RCC 7860 (cell line): ENCODE measurements at regions not wholly inside any gene's neighbourhood (a gene's known extent, or its start where the extent isn't known, plus 50 kb on each side); places are given as distances from the start of the nearest gene placed in this dataset.

Source experiments
- DNase-seq: peaks from one replicate; pipeline ENCODE4 v3.0.0-alpha.2; 2015; ENCODE audit warnings: low spot score
- FAIRE-seq: peaks from 2 replicates; lab custom pipeline; 2012; peaks lifted over from hg19 to GRCh38; lab: Jason Lieb, UNC

DNA sequence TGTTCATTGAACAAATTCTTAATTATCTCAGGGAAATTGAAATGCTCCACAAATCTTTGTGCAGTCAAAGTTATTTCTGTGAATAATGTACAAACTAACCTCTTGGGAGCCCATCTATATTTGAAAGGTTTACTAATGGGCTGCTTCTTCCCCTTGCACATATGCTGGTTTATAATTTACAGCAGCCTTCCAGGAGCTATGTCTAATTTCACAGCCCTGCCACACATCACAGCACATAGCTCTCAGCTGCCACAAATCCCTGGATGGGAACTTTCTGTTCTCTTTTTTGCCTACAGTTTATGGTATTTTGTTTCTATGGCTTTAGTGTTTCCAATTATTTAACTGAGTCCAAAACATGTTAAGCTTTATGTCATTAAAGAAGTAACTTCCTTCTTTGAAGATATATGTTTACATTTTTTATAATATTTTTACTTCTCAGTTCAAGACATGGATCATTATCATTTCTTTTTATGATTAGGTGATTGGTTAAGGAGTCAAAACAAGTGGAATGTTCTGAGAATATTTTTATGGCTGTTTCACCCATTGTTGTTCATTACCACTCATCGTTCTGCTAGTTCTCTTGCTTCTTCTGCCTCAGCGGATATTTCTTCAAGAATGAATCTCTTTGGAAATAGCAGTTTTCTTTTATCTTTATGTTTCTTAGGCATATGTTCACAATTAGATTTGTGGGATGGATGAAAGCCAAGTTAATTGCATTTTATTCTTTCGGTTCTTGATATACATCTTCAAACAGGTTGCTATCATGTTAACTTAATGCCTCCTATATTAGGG lies 475.6 kb upstream of the MIS18BP1 start:
- DNase-seq (no peak), FAIRE-seq (no peak)

DNA sequence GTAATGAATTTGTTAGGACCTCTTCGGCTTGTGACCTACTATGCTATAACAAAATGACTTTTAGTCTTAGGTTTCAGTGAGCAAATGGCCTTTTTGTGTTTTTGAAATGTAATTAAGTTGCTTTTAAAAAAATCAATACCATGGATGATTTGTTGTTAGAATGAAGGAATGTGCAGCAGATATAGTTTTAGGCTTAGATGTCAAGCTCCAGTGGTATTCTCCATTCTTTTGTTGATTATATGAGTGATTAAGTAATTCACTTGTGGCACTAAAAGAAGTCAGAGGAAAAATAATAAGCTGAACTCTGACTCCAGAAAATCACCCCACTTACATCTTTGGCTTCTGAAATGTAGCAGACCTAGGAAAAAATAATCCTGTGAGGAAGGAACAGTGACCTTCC lies 474.1 kb upstream of the MIS18BP1 start:
- FAIRE-seq = no peak

DNA sequence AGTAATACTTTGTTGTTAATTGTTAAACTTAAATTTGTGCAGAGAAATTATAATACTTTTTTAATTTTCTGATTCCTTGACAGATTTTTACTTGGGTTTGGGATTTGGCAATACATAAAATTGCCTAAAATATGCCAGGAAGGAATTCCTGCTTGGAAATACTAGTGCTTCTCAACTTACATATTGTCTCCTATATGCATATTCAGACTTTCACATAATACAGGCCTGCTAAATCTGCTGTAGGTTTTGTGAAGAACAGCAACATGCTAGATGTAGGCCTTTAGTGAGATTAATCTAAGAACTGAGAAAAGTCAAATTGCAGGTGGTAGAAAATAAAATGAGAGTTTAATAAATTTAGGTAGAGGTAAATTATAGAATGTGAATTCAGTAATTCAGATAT lies 468.5 kb upstream of the MIS18BP1 start:
- no peak for DNase-seq

More for the DNA sequence above, 474.1 kb upstream of the MIS18BP1 start:
- DNase-seq = no peak

DNA sequence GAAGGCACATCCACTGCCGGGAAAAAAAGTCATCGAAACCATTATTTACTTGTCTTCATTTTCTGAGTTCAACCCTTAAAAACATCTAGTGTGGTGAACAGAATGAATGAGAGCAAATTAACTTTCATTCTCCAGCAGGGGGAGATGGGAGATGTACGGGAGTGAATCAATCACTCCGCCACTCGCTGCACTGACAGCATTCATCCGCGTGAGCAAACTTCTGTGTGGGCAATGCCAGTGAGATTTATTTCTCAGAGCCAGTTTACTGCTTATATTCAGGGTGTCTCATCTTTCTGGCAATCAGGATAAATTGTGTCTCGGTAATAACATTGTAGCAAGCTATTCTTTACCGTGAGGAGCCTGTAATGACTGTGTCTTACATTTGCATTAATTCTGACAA lies 463.6 kb upstream of the MIS18BP1 start:
- no peak for DNase-seq
- FAIRE-seq = no peak

More for the DNA sequence above, 468.5 kb upstream of the MIS18BP1 start:
- FAIRE-seq = no peak

DNA sequence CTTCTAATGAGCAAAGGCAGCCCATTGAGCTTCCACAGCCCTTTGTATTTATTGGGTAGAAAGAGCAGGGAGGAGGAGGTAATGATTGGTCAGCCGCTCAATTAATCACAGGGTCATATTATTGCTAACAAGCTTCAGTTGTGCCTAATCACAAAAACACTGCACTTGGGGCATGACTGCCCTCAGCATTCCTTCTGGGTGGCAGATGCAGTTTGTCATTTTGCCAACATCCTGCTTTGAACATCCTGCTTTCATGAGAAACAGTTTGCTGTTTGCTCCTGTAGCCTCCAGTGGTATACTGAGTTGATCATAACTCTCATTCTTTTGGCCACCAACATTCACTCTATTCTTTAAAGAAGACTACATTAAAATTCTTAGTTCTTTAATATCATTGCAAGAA lies 462.9 kb upstream of the MIS18BP1 start:
- no peak for FAIRE-seq
- DNase-seq = no peak

DNA sequence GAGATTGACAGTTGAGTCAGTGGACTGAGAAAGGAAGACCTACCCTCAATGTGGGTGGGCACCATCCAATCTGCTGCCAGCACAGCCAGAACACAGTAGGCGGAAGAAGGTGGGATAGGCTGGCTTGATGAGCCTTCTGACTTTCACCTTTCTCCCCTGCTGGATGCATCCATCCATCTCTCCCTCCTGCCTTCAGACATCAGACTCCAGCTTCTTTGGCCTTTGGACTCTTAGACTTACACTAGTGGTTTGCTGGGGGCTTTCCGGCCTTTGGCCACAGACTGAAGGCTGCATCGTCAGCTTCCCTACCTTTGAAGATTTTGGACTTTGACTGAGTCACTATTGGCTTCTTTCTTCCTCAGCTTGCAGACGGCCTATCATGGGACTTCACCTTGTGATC lies 456.5 kb upstream of the MIS18BP1 start:
- DNase-seq (no peak), FAIRE-seq (no peak)

DNA sequence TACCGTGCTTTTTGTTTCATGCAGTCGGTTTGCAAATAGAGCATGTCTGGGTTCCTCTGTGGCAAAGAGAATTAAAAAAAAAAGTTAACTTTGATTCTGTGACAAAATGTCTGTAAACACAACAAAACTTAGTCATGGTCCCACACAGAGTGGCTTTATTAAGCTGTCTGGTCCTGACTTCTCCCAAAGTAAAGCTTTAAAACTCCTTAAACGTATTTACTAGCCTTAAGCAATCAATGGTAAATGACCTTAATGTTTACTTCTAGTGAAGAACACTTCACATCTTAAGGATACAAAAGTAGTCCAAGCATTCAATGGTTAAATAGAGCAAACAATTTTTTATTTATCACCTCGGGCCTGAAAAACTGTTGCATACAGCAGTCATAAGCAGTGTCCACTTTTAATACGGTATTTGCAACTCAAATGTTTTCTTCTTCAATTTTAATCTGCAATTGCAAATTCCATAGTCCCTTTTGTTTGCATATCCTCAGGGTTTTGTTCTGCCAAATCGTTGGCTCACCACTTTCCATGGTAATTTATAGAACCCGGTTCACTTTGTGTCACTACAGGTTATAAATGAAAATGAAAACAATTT lies 453.0 kb upstream of the MIS18BP1 start:
- FAIRE-seq = no peak

DNA sequence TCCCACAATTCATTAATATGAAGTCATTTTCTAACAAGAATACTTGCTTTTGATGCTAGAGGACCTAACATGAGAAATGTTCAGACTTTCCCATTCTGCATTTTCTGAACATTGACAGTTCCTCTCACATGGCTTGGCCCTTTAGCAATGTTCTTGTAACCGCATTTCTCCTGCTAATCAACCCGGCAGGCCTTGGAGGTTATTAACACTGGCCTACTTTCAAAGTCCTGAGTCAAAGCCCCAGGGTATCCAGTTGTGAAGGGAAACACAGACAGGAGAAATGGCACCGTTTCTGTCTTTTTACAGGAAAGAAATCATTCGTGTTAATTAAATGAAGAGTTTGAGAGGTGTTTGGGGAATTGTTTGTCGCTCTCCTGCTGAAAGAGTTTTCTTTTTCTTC lies 446.5 kb upstream of the MIS18BP1 start:
- FAIRE-seq = no peak
- DNase-seq = no peak

More for the DNA sequence above, 453.0 kb upstream of the MIS18BP1 start:
- DNase-seq = no peak

DNA sequence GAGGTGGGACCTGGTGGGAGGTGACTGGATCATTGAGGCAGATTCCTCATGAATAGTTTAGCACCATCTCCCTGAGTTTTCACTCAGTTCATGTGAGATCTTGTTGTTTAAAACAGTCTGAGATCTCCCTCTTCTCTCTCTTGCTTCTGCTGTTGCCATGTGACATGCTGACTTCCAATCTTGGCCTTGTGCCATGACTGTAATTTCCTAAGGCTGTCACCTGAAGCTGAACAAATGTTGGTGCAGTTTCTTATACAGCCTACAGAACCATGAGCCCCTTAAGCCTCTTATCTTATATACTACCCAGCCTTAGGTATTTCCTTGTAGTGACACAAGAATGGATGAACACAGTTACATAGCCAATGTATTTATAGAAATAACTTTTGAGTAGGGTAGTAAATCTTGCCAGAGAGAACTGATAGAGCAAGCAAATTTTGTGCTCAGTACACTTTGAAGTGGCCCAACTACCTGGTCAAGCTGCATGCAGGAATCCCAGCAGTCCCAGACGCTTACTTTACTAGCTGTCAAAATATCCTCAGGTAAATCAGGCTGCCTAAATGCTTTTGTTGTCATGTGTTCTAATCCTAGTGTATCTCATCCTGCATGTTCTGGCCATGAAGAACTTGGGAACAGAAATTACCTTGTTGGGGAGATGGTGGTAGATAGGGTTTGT lies 445.6 kb upstream of the MIS18BP1 start:
- DNase-seq = no peak
- FAIRE-seq = no peak

DNA sequence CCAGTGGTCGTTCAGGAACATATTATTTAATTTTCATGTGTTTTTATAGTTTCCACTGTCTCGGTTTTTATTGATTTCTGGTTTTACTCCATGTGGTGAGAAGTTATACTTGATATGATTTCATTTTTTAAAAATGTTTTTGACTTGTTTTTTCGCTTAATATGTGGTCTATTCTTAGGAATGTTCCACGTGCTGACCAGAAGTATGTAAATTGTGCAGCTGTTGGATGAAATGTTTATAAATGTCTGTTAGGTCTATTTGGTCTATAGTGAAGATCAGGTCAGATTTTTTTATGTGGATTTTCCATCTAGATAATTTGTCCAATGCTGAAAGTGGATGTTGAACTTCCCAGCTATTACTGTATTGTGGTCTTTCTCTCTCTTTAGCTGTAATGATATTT lies 433.8 kb upstream of the MIS18BP1 start:
- DNase-seq (no peak), FAIRE-seq (no peak)

DNA sequence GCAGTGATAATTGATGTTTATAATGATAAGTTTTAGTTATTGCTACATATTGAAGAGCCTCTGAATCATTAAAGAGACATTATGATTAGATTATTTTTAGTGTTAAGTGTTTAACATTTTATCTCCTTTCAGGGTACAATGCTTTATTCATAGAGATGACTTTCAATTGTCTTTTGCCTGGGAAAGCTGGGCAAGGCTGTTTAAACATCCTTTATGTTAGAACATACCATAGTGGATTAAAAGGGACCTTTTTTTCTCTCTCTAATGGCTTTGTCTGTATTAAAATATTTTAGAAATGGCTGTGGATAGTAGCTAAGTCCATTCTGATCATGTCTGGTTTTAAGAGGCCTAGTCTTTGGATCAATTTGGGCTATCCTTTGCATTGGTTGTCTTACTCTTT lies 427.5 kb upstream of the MIS18BP1 start:
- no peak for FAIRE-seq
- DNase-seq = no peak

DNA sequence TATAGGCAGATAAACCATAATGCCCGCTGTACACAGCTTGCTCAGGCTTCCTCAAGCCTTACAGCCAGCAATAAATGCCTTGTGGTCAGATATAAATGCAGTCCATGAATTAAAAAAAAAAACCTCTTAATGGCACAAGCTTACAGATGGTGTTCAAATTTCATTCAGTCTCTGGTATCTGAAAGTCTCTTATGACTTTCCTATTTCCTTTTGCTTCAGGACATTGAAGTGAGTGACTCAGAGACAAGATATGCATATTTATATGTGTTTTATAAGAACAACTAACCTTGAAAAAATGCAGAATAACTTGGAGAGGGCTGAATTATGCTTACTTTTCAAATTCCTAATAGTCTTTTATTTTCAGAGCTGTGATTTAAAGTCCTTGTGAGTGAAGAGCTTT lies 426.9 kb upstream of the MIS18BP1 start:
- FAIRE-seq (no peak), DNase-seq (peak; percentile 29)

DNA sequence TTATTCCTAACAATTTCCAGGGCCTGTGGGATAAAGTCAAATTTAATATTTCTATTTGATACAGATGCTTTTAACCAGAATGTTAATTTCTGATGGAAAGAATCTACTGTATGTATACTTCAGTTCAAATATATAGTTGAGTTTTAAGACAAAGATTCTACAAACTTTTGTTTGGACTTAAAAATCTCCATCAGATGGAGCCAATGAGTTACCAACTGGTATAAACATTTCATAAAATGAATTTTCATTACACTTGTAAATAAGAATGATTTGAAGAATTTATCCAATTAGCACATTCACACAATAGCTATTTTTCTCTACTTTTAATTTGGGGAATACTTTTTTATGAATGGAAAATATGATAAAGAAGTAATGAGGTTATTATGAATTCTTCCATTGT lies 425.2 kb upstream of the MIS18BP1 start:
- no peak for FAIRE-seq
- no peak for DNase-seq

DNA sequence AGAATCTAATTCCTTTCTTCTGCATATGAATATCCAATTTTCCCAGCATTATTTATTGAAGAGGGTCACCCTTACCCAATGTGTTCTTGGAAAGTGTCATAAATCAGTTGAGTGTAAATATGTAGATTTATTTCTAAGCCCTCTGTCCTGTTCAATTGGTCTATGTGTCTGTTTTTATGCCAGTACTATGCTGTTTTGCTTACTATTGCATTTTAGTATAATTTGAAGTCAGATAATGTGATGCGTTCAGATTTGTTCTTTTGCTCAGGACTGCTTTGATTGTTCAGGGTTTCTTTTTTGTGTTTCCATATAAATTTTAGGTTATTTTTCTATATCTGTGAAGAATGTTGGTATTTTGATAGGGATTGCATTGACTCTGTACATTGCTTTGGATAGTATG lies 420.4 kb upstream of the MIS18BP1 start:
- DNase-seq (no peak), FAIRE-seq (no peak)

DNA sequence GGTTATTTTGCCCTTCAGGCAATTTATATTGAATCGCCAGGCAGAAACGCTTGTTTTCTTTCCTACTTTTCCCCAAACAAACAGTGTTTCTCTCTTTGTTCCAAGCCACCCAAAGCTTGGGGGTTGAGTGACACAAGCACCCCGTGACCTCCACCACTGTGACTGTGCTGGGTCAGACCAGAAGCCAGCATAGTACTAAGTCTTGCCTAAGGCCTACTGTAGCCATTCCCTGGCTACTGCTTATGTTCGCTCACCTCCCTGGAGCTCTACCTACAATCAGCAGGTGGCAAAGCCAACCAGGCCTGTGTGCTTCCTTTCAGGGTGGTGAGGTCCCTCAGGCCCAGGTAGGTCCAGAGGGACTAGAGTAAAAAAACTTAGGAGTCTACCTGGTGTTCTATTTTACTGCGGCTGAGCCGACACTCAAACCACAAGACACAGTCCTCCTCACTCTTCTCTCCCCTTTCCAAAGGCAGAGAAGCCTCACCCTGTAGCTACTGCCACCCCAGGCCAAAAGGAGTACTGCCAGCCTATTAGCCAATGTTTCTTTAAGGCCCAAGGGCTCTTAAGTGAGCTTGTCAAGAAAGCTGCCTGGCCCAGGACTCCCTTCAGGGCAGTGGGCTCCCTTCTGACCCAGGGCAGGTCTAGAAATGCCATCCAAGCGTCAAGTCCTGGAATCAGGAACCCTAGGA lies 411.8 kb upstream of the MIS18BP1 start:
- no peak for FAIRE-seq
- no peak for DNase-seq

DNA sequence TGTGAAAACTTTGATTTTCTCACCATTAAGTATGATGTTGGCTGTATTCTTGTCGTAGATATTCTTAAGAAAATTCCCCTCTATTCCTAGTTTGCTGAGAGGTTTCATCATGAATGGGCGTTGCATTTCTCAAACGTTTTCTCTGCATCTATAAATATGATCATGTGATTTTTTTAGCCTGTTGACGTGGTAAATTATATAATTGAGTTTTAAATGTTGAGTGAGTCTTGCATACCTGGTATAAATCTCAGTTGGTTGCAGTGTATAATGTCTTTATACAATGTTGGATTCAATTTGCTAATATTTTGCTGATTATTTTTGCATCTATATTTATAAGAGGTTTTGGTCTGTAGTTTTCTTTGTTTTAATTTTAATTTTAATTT lies 405.9 kb upstream of the MIS18BP1 start:
- FAIRE-seq = no peak
- no peak for DNase-seq

DNA sequence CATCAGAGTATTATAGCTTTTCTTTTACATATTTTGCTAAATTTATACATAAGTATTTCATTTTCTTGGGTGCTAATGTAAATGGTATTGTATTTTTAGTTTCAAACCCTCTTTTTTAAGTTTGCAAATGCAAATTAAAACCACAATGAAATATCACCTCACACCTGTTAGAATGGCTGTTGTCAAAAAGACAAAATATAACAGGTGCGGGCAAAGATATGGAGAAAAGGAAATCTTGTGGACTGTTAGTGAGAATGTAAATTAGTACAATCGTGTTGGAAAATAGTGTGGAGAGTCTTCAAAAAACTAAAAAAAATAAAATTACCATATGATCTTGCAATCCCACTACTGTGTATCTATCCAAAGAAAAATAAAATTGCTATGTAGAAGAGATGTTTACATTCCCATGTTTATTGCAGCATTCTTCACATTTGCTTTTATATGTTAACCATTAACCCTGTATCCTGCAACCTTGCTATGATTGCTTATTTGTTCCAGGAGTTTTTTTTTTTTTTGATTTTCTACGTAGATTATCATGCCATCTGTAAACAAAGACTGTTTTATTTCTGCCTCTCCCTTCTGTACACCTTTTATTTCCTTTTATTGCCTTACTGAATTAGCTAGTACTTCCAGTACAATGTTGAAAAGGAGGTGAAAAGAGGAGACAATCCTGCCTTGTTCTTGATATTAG lies 405.4 kb upstream of the MIS18BP1 start:
- no peak for FAIRE-seq
- DNase-seq = no peak

DNA sequence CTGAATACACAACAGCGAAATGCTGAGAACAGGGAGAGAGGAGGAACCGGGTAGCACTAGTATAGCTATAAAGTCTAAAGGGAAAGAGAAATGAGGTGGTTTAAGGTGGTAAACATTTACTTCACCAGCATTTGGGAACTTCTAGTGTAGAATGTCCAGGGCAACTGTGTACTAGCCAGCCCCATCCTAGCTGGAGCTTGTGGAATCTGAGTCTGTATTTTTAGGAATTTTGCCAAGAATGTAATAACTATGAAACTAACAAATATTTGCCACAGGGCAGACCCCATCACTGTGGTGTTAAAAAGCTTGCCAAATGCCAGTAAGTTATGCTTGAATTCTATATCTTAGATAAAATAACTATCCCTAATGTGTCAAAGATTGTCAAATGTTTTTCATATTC lies 398.9 kb upstream of the MIS18BP1 start:
- FAIRE-seq (no peak), DNase-seq (no peak)

DNA sequence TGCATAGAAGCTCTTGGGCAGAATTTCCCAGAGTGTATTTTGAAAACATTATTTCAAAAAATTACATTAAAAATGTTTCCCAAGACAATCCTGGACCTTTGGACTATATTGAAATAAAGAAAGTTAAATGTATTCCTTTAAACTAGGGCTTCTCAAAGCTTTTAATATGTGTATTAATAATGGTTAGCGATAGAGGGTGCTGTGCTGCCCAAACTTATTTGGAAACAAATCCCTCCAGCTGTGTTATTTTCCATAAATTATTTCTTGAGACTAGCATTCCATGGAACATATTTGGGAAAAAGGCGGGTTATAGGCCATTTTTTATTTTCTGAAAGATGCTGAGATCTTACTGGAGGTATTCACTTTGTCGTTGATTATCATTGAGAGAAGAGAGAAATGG lies 397.8 kb upstream of the MIS18BP1 start:
- no peak for FAIRE-seq
- no peak for DNase-seq

DNA sequence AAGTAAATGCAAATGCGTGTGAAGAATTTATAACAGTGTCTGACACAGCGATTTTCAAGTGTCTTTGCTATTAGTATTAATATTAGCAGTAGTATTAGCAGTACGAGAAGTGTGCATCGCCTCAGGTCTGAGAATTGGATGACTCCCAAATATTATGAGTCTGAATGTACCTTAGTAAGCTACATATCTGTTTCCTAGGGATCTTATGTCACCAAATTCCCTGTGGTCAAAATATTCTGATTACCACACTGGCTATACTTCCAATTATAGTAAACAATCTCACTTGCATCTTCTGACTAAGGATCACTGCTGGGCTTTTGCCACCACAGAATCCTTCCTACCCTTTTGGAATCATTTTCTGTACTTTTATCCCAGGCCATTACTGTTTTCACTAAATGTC lies 396.0 kb upstream of the MIS18BP1 start:
- FAIRE-seq = no peak

DNA sequence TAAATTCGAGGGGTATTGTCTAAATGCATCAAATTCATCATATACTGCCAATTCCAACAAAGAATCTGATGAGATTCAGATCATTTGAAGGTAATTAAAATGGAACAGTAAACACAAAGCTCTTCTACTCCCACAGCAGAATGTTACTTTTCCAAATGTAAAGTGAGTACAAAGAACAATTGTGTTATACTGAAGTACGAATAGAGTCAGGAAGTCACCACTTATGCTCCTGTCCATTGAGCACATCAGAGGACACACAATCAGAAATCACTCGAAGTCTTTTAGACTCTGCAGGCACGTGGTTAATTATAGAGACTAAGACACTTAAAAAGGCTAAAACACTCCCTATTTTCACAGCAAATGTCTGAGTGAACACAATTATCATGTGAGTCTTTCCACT lies 388.5 kb upstream of the MIS18BP1 start:
- FAIRE-seq = no peak
- DNase-seq = no peak

More for the DNA sequence above, 396.0 kb upstream of the MIS18BP1 start:
- no peak for DNase-seq
